Activated T-cell treated with anti-CD3 and anti-CD28 coated beads, Interleukin-2, amount 50 U/mL, for 4 hours (primary cell): ENCODE measurements at regions not wholly inside any gene's neighbourhood (a gene's known extent, or its start where the extent isn't known, plus 50 kb on each side); places are given as distances from the start of the nearest gene placed in this dataset.
"Not testable (repeated sequence)": the region's sequence is repeated elsewhere in the genome, so short reads cannot be mapped to it uniquely, and the experiment has no call there.

Experiments
- ATAC-seq, 2 donors: fragments of 200-7000 bp; cut with Tn5 transposase; one replicate each; pipeline ENCODE4 v1.10.0; 2021
- DNase-seq: peaks from one replicate; pipeline ENCODE4 v3.0.0-alpha.2; 2020
- H3K27me3 Mint-ChIP-seq: one replicate; pipeline ENCODE4 v1.8.0; 2021; ENCODE audit warnings: low read depth, mixed read lengths
- H3K36me3 Mint-ChIP-seq: one replicate; pipeline ENCODE4 v1.8.0; 2022; ENCODE audit warnings: mixed read lengths; ENCODE audit not compliant: insufficient read depth
- H3K4me1 Mint-ChIP-seq: one replicate; pipeline ENCODE4 v1.8.0; 2021; ENCODE audit warnings: low read depth, mixed read lengths
- H3K4me3 Mint-ChIP-seq: one replicate; pipeline ENCODE4 v1.8.0; 2021; ENCODE audit warnings: mild to moderate bottlenecking, moderate library complexity, mixed read lengths
- H3K9me3 Mint-ChIP-seq: one replicate; pipeline ENCODE4 v1.8.0; 2021; ENCODE audit warnings: mixed read lengths

DNA sequence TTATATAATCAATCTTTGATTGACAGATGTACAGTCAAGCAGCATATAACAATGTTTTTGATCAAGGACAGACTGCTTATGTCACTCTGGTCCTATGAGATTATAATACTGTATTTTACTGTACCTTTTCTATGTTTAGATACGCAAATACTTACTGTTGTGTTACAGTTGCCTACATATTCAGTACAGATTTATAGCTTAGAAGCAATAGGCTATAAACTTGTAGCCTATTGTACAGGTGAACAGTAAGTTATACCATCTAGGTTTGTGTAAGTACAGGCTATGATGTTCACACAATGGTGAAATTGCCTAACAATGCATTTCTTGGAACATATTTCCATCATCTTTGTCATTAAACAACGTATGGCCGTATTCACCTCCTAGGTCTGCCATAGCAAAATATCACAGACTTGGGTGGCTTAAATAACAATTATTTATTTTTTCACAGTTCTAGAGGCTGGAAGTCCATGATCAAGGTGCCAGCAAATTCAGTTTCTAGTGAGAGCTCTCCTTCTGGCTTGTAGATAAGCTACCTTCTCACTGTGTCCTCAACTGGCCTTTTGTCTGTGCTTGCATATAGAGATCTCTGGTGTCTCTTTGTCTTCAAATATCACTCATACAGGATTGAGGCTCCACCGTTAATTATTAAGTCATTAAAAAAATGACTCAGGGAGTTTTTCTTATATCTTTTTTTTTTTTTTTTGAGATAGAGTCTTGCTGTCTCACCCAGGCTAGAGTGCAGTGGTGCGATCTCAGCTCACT is 89.1 kb downstream of the EBLN2 start:
- H3K36me3 Mint-ChIP-seq: no peaks in the 10 kb centered on the region
- H3K27me3 Mint-ChIP-seq: peaks cover 4% of the 10 kb centered on the region
- no peak overlapping the region for H3K4me3 Mint-ChIP-seq
- H3K4me1 Mint-ChIP-seq: no peaks in the 10 kb centered on the region
- H3K9me3 Mint-ChIP-seq: no peaks in the 10 kb centered on the region
- DNase-seq: no peak
- no peak for ATAC-seq

- not testable (repeated sequence) for ATAC-seq, DNase-seq, H3K4me1 Mint-ChIP-seq, H3K9me3 Mint-ChIP-seq, H3K36me3 Mint-ChIP-seq, H3K27me3 Mint-ChIP-seq, H3K4me3 Mint-ChIP-seq
Observed at GRCh38 chr3:73152571-73152970, 91.1 kb downstream of the EBLN2 start.

DNA sequence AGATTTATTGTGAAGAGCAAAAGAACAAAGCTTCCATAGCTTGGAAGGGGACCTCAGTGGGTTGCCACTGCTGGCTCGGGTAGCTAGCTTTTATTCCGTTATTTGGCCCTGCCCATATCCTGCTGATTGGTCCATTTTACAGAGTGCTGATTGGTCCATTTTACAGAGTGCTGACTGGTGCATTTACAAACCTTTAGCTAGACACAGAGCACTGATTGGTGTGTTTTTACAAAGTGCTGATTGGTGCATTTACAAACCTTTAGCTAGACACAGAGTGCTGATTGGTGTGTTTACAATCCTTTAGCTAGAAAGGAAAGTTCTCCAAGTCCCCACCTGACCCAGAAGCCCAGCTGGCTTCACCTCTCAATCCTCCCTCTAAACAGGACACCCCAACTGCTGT is 91.6 kb downstream of the EBLN2 start:
- H3K9me3 Mint-ChIP-seq, H3K27me3 Mint-ChIP-seq: not testable (repeated sequence)

DNA sequence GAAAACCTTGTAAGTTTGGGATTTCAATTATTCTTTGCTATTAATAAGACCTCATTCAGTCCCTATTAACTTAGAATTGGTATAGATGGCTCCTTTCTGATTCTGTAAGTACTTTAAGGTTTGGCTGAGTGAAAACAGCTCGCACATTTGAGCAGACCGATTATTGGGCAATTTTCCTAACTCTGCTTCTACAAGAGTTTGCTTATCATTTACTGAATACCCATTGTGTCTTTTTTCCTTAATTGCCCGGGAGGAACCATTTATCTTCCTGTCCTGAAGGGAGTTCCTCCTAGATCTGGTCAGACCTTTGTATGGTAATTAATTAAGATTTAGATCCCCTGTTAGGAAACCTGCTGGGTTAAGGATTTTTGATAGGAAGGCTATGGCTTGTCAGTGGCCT is 92.8 kb downstream of the EBLN2 start:
- not testable (repeated sequence) for DNase-seq, ATAC-seq, H3K4me3 Mint-ChIP-seq, H3K9me3 Mint-ChIP-seq, H3K36me3 Mint-ChIP-seq, H3K4me1 Mint-ChIP-seq
- peaks cover 12% of the 10 kb centered on the region for H3K27me3 Mint-ChIP-seq

More for the DNA sequence above, 91.6 kb downstream of the EBLN2 start:
- H3K4me3 Mint-ChIP-seq, DNase-seq, ATAC-seq, H3K36me3 Mint-ChIP-seq, H3K4me1 Mint-ChIP-seq: not testable (repeated sequence)

- not testable (repeated sequence) for DNase-seq, H3K36me3 Mint-ChIP-seq, ATAC-seq, H3K9me3 Mint-ChIP-seq, H3K27me3 Mint-ChIP-seq, H3K4me3 Mint-ChIP-seq, H3K4me1 Mint-ChIP-seq
Observed at GRCh38 chr3:73155441-73155840, 94.0 kb downstream of the EBLN2 start.

DNA sequence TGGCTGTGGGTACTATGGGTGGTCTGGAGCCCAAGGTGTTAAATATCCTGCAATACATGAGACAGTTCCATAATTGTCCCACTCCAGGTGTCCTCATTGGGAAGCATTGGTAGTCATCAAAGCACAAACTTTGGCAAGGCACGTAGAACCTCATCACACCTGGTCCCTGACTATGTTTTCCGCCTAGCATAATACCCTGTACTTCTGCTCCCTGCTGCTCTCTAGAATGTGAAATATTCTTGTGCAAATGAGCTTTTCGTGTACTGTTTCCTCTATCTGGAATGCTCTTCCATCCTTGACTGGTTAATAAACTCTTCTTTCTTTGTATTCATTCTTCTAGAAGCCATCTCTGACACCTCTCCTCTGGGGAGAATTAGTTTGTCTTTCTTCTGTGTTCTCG is 103.2 kb downstream of the EBLN2 start:
- Mint-ChIP-seq H3K9me3 (no peaks in the 10 kb centered on the region), H3K4me1 (no peaks in the 10 kb centered on the region), H3K4me3 (no peak overlapping the region), H3K27me3 (peaks cover 3% of the 10 kb centered on the region), H3K36me3 (no peaks in the 10 kb centered on the region)
- ATAC-seq (no peak), DNase-seq (no peak)

DNA sequence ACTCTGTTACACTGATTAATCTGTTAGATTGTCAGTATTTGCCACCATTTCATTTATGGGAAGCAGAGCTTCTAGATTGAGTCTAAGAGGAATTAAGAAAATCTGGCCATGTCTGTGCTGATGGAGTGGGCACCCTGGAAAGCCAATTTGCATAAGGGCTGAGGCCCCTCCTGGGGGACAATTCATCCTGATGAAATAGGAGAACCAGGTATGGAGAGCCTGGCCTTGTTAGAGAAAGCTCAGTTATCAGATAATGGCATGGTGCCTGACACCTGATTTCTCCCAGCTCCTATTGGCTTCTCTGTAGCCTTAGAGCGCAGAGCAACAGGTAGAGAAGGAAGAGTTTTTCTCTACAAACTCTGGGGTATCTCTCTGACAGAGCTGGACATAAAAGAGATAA is 114.2 kb downstream of the EBLN2 start:
- H3K36me3 Mint-ChIP-seq: no peaks in the 10 kb centered on the region
- H3K4me1 Mint-ChIP-seq: no peaks in the 10 kb centered on the region
- DNase-seq: no peak
- peaks cover 2% of the 10 kb centered on the region for H3K27me3 Mint-ChIP-seq
- no peak for ATAC-seq
- H3K9me3 Mint-ChIP-seq: no peaks in the 10 kb centered on the region
- no peak overlapping the region for H3K4me3 Mint-ChIP-seq

DNA sequence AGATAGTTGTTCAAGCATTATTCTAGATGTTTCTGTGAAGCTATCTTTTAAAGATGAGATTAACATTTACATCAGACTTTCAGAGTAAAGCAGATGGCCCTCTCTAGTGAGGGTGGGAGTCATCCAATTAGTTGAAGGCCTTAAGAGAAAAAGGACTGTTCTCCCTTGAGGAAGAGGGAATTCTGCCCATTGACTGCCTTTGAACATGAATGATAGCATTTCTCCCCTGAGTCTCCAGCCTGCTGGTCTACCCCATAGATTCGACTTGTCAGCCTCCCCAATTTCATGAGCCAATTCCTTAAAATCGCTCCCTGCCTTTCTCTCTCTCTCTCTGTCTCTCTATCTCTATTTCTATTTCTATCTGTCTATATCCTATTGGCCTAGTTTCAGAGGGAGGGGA is 115.5 kb downstream of the EBLN2 start:
- no peaks in the 10 kb centered on the region for H3K4me1 Mint-ChIP-seq
- no peaks in the 10 kb centered on the region for H3K36me3 Mint-ChIP-seq
- peaks cover 2% of the 10 kb centered on the region for H3K27me3 Mint-ChIP-seq
- ATAC-seq: no peak
- no peak overlapping the region for H3K4me3 Mint-ChIP-seq
- no peak for DNase-seq
- no peaks in the 10 kb centered on the region for H3K9me3 Mint-ChIP-seq

GRCh38 chr3:73177827-73178226 is 116.4 kb downstream of the EBLN2 start:
- DNase-seq: no peak
- no peaks in the 10 kb centered on the region for H3K9me3 Mint-ChIP-seq
- H3K27me3 Mint-ChIP-seq: peaks cover 2% of the 10 kb centered on the region
- H3K36me3 Mint-ChIP-seq: no peaks in the 10 kb centered on the region
- H3K4me1 Mint-ChIP-seq: no peaks in the 10 kb centered on the region
- no peak overlapping the region for H3K4me3 Mint-ChIP-seq
- no peak for ATAC-seq

DNA sequence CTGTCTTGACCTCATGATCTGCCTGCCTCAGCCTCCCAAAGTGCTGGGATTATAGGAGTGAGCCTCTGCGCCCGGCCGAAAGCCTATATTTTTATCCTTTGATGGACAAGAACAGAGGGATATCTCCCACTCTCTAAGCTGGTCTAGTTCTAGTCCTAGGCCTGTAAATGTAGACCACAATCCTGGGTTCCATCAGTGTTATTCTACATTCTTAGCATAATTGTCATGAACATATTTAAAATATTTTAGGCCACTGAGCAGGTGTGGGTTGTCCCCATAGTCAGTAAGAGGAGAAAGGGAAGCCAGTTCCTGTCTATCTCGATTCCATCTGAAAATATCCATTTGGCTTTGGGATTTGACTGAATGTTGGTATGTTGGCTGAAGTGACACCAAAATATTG is 118.1 kb downstream of the EBLN2 start:
- Mint-ChIP-seq H3K4me1 (no peaks in the 10 kb centered on the region), H3K4me3 (no peak overlapping the region), H3K9me3 (no peaks in the 10 kb centered on the region), H3K27me3 (peaks cover 4% of the 10 kb centered on the region), H3K36me3 (no peaks in the 10 kb centered on the region)
- no peak for DNase-seq
- no peak for ATAC-seq

DNA sequence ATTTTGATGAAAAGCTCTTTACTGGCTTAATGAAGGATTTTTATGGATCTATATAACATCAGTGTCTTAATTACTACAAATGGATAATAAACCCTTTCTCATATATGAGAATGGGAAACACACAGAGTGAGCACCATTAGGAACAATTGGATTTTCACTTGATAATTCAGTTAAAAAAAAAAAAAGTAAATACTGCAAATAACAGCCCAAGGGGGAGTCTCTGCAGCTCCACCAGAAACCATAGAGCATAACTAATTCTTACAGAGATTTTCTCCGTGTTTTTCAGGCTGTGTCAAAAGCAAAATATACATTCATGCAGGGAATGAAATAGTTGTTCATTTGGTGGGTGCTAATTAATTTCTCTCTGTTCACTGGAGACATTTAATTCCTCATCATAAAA is 125.3 kb downstream of the EBLN2 start:
- no peak for ATAC-seq
- no peak overlapping the region for H3K4me3 Mint-ChIP-seq
- H3K4me1 Mint-ChIP-seq: no peaks in the 10 kb centered on the region

DNA sequence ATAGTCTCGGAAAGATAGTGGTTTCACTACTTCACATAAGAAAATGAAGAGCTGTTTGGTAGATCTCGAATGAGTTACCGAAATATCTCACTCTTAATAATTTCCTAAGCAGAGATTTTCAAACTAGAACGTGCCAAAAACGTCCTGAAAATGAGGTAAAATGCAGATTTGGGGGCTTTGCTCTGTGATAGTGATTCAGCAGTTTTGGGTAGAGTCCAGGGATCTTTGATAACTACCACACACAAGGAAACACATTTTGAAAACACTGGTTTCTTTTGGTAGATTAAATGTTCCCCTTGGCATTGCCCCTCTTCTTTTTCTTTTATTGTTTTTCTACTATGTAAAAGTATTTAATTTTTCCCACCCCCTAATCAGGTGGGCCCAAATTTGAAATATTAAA is 125.9 kb downstream of the EBLN2 start:
- Mint-ChIP-seq H3K4me3 (no peak overlapping the region), H3K4me1 (no peaks in the 10 kb centered on the region), H3K36me3 (no peaks in the 10 kb centered on the region), H3K27me3 (peaks cover 6% of the 10 kb centered on the region), H3K9me3 (no peaks in the 10 kb centered on the region)
- no peak for ATAC-seq
- no peak for DNase-seq

More for the DNA sequence above, 125.3 kb downstream of the EBLN2 start:
- Mint-ChIP-seq H3K9me3 (no peaks in the 10 kb centered on the region), H3K27me3 (peaks cover 6% of the 10 kb centered on the region), H3K36me3 (no peaks in the 10 kb centered on the region)
- DNase-seq: no peak

DNA sequence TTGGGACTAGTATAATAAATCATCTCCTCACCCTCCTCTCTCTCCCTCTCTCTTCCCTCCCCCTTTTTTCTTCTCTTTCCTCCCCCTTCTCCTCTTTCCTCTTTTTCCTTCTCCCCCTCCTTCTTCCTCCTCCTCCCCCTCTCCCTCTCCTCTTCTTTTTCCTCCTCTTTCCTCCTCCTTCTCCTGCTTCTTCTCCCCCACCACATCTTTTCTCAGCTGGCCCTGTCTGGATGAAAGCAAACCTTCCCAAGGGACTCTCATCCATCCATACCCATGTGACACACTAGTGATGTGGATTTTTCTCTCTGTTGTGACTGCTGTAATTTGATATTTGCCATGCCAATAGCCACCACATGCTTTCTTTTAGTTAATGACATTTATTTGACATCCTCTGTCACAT is 127.2 kb downstream of the EBLN2 start:
- Mint-ChIP-seq H3K9me3 (no peaks in the 10 kb centered on the region), H3K4me1 (no peaks in the 10 kb centered on the region), H3K4me3 (no peak overlapping the region), H3K36me3 (no peaks in the 10 kb centered on the region), H3K27me3 (peaks cover 2% of the 10 kb centered on the region)
- ATAC-seq (no peak), DNase-seq (no peak)

GRCh38 chr3:73192036-73192738 is 130.7 kb downstream of the EBLN2 start:
- no peaks in the 10 kb centered on the region for H3K27me3 Mint-ChIP-seq
- ATAC-seq: no peak
- H3K36me3 Mint-ChIP-seq: no peaks in the 10 kb centered on the region
- H3K9me3 Mint-ChIP-seq: no peaks in the 10 kb centered on the region
- H3K4me1 Mint-ChIP-seq: no peaks in the 10 kb centered on the region
- no peak overlapping the region for H3K4me3 Mint-ChIP-seq
- no peak for DNase-seq

GRCh38 chr3:73193943-73194342 is 132.5 kb downstream of the EBLN2 start:
- H3K4me3 Mint-ChIP-seq, H3K9me3 Mint-ChIP-seq, H3K36me3 Mint-ChIP-seq, ATAC-seq, H3K27me3 Mint-ChIP-seq, DNase-seq, H3K4me1 Mint-ChIP-seq: not testable (repeated sequence)
